ENCODE measurements at regions not wholly inside any gene's neighbourhood (a gene's known extent, or its start where the extent isn't known, plus 50 kb on each side); places are given as distances from the start of the nearest gene placed in this dataset.
A peak's percentile ranks its signal among the peaks of the same experiment; 100 is the strongest.

- peak; percentile 62 for DNase-seq
Observed at GRCh38 chr13:73274147-73274546, 215.3 kb downstream of the KLF5 start.

GRCh38 chr13:73273745-73274144 is 214.9 kb downstream of the KLF5 start:
- peak; percentile 96 for DNase-seq

- no peak for DNase-seq
Observed at GRCh38 chr13:73273276-73273675, 214.5 kb downstream of the KLF5 start.

- no peak for DNase-seq
Observed at GRCh38 chr13:73272831-73273230, 214.0 kb downstream of the KLF5 start.

- peak; percentile 84 for DNase-seq
Observed at GRCh38 chr13:73268306-73268705, 209.5 kb downstream of the KLF5 start.

GRCh38 chr13:73266640-73267180 is 207.9 kb downstream of the KLF5 start:
- DNase-seq, result no peak

GRCh38 chr13:73262862-73263627 is 204.2 kb downstream of the KLF5 start:
- DNase-seq, result no peak

- DNase-seq, result no peak
Observed at GRCh38 chr13:73261739-73262216, 203.0 kb downstream of the KLF5 start.

- peak; percentile 54 for DNase-seq
Observed at GRCh38 chr13:73259061-73260017, 200.5 kb downstream of the KLF5 start.

GRCh38 chr13:73258406-73258805 is 199.6 kb downstream of the KLF5 start:
- no peak for DNase-seq

- peak; percentile 16 for DNase-seq
Observed at GRCh38 chr13:73254827-73255226, 196.0 kb downstream of the KLF5 start.

- no peak for DNase-seq
Observed at GRCh38 chr13:73251626-73252265, 192.9 kb downstream of the KLF5 start.

GRCh38 chr13:73250061-73250460 is 191.3 kb downstream of the KLF5 start:
- DNase-seq, result no peak

GRCh38 chr13:73248711-73249580 is 190.1 kb downstream of the KLF5 start:
- no peak for DNase-seq

- DNase-seq, result no peak
Observed at GRCh38 chr13:73248154-73248553, 189.3 kb downstream of the KLF5 start.

GRCh38 chr13:73245246-73245645 is 186.4 kb downstream of the KLF5 start:
- no peak for DNase-seq

GRCh38 chr13:73244467-73244866 is 185.7 kb downstream of the KLF5 start:
- DNase-seq, result no peak

GRCh38 chr13:73242515-73243015 is 183.8 kb downstream of the KLF5 start:
- DNase-seq, result no peak

GRCh38 chr13:73240193-73240592 is 181.4 kb downstream of the KLF5 start:
- no peak for DNase-seq

GRCh38 chr13:73235385-73235784 is 176.6 kb downstream of the KLF5 start:
- no peak for DNase-seq

- DNase-seq, result peak; percentile 24
Observed at GRCh38 chr13:73231471-73231870, 172.7 kb downstream of the KLF5 start.

GRCh38 chr13:73230716-73231115 is 171.9 kb downstream of the KLF5 start:
- DNase-seq, result peak; percentile 18
